ENCODE measurements at regions not wholly inside any gene's neighbourhood (a gene's known extent, or its start where the extent isn't known, plus 50 kb on each side); places are given as distances from the start of the nearest gene placed in this dataset.

- peaks cover 5% of the 10 kb centered on the region for H3K4me1 Mint-ChIP-seq
- no peak overlapping the region for H3K27ac Mint-ChIP-seq
- TF ChIP-seq, protein P1, sequence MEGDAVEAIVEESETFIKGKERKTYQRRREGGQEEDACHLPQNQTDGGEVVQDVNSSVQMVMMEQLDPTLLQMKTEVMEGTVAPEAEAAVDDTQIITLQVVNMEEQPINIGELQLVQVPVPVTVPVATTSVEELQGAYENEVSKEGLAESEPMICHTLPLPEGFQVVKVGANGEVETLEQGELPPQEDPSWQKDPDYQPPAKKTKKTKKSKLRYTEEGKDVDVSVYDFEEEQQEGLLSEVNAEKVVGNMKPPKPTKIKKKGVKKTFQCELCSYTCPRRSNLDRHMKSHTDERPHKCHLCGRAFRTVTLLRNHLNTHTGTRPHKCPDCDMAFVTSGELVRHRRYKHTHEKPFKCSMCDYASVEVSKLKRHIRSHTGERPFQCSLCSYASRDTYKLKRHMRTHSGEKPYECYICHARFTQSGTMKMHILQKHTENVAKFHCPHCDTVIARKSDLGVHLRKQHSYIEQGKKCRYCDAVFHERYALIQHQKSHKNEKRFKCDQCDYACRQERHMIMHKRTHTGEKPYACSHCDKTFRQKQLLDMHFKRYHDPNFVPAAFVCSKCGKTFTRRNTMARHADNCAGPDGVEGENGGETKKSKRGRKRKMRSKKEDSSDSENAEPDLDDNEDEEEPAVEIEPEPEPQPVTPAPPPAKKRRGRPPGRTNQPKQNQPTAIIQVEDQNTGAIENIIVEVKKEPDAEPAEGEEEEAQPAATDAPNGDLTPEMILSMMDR (IDR thresholded peaks at IDR 0.05; ENCODE audit: unreplicated experiment), result no peak
- H3K27me3 Mint-ChIP-seq (ENCODE audit: low read depth), result no peaks in the 10 kb centered on the region
- no peak for DNase-seq (ENCODE audit: low spot score in 2 of 2, unreplicated experiment in 2 of 2)
- H3K9me3 Mint-ChIP-seq, result peaks cover 24% of the 10 kb centered on the region
- H3K4me3 Mint-ChIP-seq, result no peak overlapping the region
- peaks cover 11% of the 10 kb centered on the region for H3K36me3 Mint-ChIP-seq
Measured at GRCh38 chr13:73822668-73823592, 311.3 kb downstream of the KLF12 start.

GRCh38 chr13:73820688-73821087, 313.5 kb downstream of the KLF12 start:
- Mint-ChIP-seq H3K9me3 (peaks cover 18% of the 10 kb centered on the region), H3K27ac (no peak overlapping the region), H3K27me3 (ENCODE audit: low read depth) (no peaks in the 10 kb centered on the region), H3K36me3 (peaks cover 7% of the 10 kb centered on the region), H3K4me3 (no peak overlapping the region), H3K4me1 (peaks cover 5% of the 10 kb centered on the region)
- DNase-seq (ENCODE audit: low spot score in 2 of 2, unreplicated experiment in 2 of 2), result no peak
- TF ChIP-seq, protein P1 (IDR thresholded peaks at IDR 0.05; ENCODE audit: unreplicated experiment), result no peak

GRCh38 chr13:73820285-73820684, 313.9 kb downstream of the KLF12 start:
- Mint-ChIP-seq H3K27ac (no peak overlapping the region), H3K9me3 (peaks cover 17% of the 10 kb centered on the region), H3K27me3 (ENCODE audit: low read depth) (no peaks in the 10 kb centered on the region)

GRCh38 chr13:73819711-73820110, 314.5 kb downstream of the KLF12 start:
- Mint-ChIP-seq H3K9me3 (peaks cover 13% of the 10 kb centered on the region), H3K27ac (no peak overlapping the region), H3K4me1 (peaks cover 5% of the 10 kb centered on the region), H3K4me3 (no peak overlapping the region), H3K27me3 (ENCODE audit: low read depth) (no peaks in the 10 kb centered on the region), H3K36me3 (peaks cover 3% of the 10 kb centered on the region)
- TF ChIP-seq, protein P1 (IDR thresholded peaks at IDR 0.05; ENCODE audit: unreplicated experiment), result no peak
- no peak for DNase-seq (ENCODE audit: low spot score in 2 of 2, unreplicated experiment in 2 of 2)

More at GRCh38 chr13:73820285-73820684, 313.9 kb downstream of the KLF12 start:
- TF ChIP-seq, protein P1 (IDR thresholded peaks at IDR 0.05; ENCODE audit: unreplicated experiment), result no peak
- Mint-ChIP-seq H3K4me1 (peaks cover 5% of the 10 kb centered on the region), H3K4me3 (no peak overlapping the region), H3K36me3 (peaks cover 6% of the 10 kb centered on the region)
- no peak for DNase-seq (ENCODE audit: low spot score in 2 of 2, unreplicated experiment in 2 of 2)

DNA sequence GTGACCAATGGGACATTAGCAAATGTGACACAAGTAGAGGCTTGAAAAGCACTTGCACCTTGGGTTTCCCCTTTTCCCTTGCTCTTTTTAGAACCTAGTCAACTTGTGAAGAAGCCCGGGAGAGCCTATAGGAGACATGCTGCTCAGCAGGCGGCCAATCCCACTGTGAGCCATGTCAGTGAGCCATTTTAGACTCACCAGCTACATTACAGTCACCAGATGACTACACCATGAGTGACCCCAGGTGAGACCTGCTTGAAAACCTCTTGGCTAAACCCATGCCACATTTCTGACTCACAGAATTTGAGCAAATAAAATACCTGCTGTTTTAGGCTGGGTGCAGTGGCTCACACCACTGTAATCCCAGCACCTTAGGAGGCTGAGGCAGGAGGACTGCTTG, 317.5 kb downstream of the KLF12 start:
- Mint-ChIP-seq H3K9me3 (peaks cover 13% of the 10 kb centered on the region), H3K36me3 (peaks cover 5% of the 10 kb centered on the region), H3K4me1 (peaks cover 5% of the 10 kb centered on the region), H3K27me3 (ENCODE audit: low read depth) (no peaks in the 10 kb centered on the region), H3K4me3 (no peak overlapping the region), H3K27ac (no peak overlapping the region)
- no peak for DNase-seq (ENCODE audit: low spot score in 2 of 2, unreplicated experiment in 2 of 2)
- TF ChIP-seq, protein P1 (IDR thresholded peaks at IDR 0.05; ENCODE audit: unreplicated experiment), result no peak

All from mesothelial cell of epicardium (in vitro differentiated cells).